ENCODE measurements at regions not wholly inside any gene's neighbourhood (a gene's known extent, or its start where the extent isn't known, plus 50 kb on each side); places are given as distances from the start of the nearest gene placed in this dataset.

- no peak for TF ChIP-seq CTCF (CRISPR knock-in tag; IDR thresholded peaks at IDR 0.05)
- TF ChIP-seq TAF15 (IDR thresholded peaks at IDR 0.05; ENCODE audit: low read depth, low read length, poor library complexity, severe bottlenecking), result no peak
- no peak for TF ChIP-seq ZBTB49 (CRISPR knock-in tag; IDR thresholded peaks at IDR 0.05; ENCODE audit: borderline replicate concordance)
- no peak for TF ChIP-seq ZFP37 (CRISPR knock-in tag; IDR thresholded peaks at IDR 0.05; ENCODE audit: borderline replicate concordance)
These were observed 306.0 kb upstream of the TMEM229A start for GRCh38 chr7:124338861-124339260.
